Umbilical cord (tissue), 1 donor: ENCODE measurements at regions not wholly inside any gene's neighbourhood (a gene's known extent, or its start where the extent isn't known, plus 50 kb on each side); places are given as distances from the start of the nearest gene placed in this dataset.

Source experiments
- DNase-seq: peaks from one replicate; pipeline ENCODE4 v3.0.0-alpha.2; 2015; ENCODE audit warnings: low spot score

- no peak for DNase-seq
Observed at GRCh38 chr7:91518058-91518457, 253.8 kb downstream of the FZD1 start.

DNA sequence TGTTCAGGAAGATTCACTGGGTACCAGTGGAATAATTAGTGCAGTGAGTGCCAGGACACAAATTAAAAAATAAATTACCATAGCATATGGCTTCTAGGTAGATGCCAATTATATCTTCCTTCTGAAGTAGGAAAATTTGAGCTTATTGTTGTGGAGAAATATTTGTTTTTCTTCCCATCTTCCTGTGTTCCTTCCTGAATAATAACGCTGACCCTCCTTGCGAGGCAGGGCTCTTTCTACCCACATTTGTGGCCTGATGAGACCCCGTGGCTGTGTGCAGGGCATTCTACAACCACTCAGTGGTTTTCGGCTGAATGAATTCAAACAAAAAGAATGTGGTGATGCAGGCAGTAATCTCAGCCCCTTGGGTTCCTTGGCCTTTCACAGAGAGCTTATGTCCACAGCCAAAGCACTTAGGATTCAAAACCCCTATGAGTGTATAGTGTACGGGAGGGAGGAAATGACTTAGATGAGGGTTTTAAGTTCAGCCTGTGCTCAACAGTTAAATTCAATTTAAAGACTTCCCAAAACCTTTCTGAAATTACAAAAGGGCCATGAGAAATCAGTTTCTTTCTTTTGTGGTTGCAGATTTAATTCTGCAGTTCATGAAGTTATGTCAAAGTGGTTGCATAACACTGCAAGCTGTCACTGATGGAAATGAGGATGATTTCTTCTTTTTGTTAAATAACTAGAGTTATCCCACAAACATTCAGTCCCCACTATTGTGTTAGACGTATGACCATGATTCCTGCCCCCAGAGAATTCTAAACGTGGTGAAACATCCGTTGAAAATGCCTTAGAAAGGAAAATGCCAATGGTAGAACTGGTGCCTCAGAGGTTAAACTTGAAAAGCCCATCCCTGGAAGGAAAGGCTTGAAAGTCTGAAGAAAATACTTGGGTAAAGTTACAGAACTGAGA, 255.3 kb downstream of the FZD1 start:
- DNase-seq = peak; percentile 26

- no peak for DNase-seq
Observed at GRCh38 chr7:91520645-91521044, 256.4 kb downstream of the FZD1 start.

- no peak for DNase-seq
Observed at GRCh38 chr7:91526404-91526803, 262.2 kb downstream of the FZD1 start.

DNA sequence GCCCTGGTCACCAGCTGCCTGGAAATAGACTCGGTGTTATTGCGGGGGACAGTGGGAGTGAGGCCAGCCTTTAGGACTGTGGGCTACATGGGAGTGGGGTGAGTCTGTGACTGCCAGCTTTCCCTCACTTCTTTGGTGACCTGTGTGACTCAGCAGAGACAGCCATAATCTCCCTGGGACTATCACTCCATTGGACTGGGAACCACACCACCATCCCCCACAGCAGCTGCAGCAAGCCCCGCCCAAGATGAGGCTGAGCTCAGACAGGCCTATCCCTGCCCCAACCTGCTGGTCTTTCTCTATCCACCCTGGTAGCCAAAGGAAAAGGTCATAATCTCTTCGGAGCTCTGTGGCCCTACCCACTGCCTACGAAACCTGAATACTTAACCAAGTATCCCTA, 263.2 kb downstream of the FZD1 start:
- DNase-seq = no peak

DNA sequence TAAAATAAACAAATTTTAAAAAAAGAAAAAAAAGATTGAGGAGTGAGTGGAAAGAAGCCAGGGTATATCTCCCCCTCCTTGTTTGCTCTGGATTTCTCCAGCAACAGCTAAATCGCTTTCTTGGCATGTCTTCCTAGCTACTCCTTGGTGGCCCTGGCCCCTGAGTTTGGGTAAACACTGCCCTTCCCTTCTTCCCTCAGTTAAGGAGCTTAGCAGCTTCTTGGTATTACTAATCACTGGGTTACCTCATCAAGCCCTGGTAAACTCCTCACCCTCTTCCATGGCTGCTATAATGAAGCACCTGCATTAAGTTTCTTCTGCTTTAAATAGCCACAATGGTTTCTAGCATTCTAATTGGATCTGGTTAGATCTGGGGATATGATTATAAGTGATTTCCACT, 269.8 kb downstream of the FZD1 start:
- DNase-seq = no peak

DNA sequence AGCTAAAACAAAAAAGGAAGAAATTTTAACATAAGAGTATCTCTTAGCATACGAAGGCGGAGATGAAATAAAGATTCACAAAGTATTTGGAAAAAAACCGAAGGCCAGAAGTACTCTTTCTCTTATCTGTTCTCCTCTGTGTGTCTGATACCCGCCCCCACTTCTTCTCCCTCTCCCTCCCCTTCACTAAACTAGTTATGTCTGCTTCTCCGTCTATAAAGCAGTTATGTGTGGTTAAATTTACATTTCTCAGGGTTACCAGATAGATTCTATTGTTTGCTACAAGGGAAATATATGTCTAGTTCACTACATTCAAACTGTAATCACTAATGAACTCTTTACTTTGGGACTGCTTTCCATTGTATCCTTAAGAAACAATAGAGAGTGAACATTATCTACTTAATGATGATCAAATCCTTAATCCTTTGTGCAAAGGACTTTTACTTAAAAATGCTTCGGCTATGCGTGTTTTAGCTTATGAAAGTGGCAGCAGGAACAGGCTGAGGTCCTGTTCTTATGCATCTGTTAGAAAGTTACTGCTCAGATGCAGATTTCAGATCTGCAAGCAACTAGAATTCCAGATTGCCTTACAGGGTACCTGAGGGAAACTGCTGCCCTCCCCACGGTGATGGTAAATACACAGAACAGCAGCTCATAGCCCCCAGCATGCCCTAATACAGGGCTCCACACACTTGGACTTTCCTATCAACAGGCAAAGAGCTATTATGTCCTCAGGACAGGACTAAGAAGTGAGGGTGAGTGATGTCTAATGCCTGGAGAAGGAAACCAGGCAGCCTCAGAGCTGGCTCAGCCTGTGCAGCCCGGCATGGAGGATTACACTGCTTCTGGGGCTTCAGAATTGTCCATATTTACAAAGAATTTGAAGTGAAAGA, 273.3 kb downstream of the FZD1 start:
- DNase-seq = peak; percentile 47

DNA sequence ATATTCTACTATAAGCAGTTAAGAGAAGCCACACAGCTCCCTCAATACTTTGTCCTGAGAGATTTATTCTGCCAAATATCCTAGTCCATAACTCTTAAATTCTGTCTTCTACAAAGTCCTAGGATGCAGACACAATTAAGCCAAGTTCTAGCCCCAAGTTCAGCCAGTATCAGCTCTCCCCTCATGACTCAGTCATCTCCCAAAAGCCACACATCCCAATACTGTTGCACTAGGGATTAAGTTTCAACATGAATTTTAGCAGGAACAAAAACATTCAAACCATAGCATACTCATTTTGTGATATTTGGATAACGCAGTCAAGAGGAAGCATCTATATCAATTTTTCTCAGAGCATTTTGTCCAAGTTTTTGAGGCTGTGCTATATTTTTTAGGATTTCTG, 277.4 kb downstream of the FZD1 start:
- DNase-seq = no peak

DNA sequence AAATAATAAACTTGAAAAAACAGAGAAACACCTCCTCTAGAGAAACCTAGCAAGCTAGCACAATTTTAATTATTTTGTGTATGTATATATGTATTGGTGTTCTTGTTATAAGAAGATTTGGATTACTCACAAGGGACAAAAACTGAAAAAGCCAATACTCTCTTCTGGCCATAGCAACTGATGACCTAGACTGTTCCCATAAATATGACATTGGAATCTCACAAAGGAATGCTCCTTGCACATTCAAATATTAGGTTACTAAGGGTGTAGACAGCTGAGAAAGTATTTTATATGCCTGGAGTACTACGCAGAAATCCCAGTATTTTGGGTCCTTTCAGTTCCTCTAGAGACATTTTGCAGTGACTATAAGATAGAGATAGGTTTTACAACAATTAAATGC, 279.4 kb downstream of the FZD1 start:
- no peak for DNase-seq

GRCh38 chr7:91549878-91550277, 285.6 kb downstream of the FZD1 start:
- no peak for DNase-seq

GRCh38 chr7:91550931-91551330, 286.7 kb downstream of the FZD1 start:
- DNase-seq = no peak

DNA sequence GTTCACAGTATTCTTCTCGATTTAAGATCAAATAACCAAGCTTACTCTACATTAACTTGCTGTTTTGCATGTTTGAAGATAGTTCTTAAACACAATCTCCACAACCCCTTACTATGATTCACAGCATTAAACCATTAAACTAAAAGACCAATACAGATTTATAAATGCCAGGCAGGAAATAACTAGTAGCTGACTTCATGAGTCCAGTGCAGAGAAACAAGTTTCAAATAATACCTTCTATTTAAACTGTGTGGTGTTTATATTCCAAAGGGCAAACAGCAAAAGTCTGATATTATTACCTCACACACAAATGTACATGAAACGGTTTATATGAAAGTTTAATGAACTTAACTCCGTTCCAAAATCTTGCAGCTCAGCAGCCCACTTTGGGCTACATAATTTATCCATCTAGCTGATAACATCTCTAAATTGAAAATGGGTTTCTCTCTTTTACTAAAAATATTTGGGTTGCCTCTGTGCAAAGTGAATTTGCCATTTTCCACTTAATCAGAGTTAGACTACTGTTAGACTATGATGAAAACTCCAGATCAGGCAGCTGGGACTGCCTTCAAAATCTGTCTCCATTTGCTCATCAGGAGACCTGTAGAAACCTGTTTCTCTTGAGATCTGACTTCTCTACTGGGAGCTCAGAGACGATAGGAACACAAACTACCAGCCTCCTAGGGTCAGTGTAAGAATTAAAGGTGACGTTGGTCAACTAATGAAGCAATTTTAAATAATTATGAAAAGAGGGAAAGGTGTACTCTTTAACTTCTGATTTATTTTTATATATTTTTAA, 287.3 kb downstream of the FZD1 start:
- DNase-seq = no peak

DNA sequence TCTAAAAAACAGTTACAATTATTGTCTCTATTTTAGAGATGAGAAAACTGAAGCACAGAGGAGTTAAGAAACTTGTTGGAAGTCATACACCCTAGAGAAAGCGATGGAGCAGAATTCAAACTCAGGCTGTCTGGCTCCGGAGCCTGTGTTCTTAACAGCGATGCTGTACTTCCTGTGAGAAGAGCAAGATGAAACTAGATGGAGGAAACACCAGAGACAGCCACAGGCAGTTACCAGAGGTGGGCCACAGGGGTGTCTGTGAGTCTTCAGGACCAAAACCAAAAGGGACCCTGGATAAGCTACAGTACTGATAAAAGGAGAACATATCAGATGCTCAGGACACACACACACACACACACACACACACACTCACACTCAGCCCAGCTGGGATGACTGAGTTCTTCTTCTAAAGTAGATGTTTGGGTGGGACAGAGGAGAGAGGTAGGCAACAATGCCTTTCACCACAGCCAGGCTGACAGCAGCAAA, 289.2 kb downstream of the FZD1 start:
- DNase-seq = no peak

GRCh38 chr7:91554883-91555282, 290.6 kb downstream of the FZD1 start:
- DNase-seq = no peak

DNA sequence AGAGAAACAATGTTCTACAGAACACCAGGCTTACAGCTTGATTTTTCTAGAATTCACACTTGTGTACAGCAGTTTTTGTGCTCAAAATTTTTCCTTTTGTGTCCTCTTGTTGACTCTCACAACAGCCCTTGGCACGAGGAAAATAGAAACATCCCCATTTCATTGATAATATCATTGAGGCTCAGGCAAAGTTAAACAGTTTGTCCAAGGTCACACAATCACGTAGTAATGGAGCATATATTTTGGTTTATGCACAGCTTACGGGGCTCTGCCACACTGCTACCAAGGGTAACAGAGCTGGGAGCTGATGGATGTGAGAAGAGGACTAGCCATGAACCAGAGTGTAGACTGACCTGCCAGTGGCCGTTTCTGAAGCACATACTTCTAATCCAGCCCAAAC, 292.0 kb downstream of the FZD1 start:
- no peak for DNase-seq

- DNase-seq = peak; percentile 74
Observed at GRCh38 chr7:91556956-91557650, 292.9 kb downstream of the FZD1 start.

- no peak for DNase-seq
Observed at GRCh38 chr7:91557789-91558404, 293.7 kb downstream of the FZD1 start.

- DNase-seq = no peak
Observed at GRCh38 chr7:91559947-91560346, 295.7 kb downstream of the FZD1 start.

- no peak for DNase-seq
Observed at GRCh38 chr7:91564101-91564500, 299.9 kb downstream of the FZD1 start.

GRCh38 chr7:91564541-91564940, 300.3 kb downstream of the FZD1 start:
- DNase-seq = no peak
